NCI-H1930 (cell line): ENCODE measurements at regions not wholly inside any gene's neighbourhood (a gene's known extent, or its start where the extent isn't known, plus 50 kb on each side); places are given as distances from the start of the nearest gene placed in this dataset.

Experiments used
- DNase-seq, 2 experiments: peaks; one replicate each; lab custom pipeline; 2025; lab: John Stamatoyannopoulos, UW

DNA sequence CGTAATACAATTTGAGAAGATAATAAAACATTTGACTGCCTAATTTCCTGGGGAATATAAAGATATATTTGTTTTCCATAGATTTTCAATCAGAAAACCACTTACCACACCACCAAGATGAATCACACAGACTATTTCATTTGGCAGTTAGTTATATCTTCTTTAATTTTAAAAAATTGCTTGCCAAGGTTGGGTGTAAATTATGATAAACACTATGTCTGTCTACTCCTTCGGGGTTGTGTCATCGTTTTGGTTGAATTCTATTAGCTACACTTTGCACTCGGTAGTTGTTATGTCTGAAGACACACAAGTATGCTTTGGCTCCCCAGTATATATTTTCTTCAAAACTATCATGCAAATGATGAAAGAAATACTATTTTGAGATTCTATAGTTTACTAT, 594.8 kb upstream of the SEMA3D start:
- no peak for DNase-seq

- DNase-seq: no peak
These were observed 590.0 kb upstream of the SEMA3D start for GRCh38 chr7:85776691-85777345.

- DNase-seq: no peak
These were observed 588.6 kb upstream of the SEMA3D start for GRCh38 chr7:85775431-85775830.

GRCh38 chr7:85774986-85775385, 588.1 kb upstream of the SEMA3D start:
- DNase-seq: no peak

- DNase-seq: no peak
These were observed 586.4 kb upstream of the SEMA3D start for GRCh38 chr7:85773116-85773728.

- no peak for DNase-seq
These were observed 584.7 kb upstream of the SEMA3D start for GRCh38 chr7:85771516-85771915.

DNA sequence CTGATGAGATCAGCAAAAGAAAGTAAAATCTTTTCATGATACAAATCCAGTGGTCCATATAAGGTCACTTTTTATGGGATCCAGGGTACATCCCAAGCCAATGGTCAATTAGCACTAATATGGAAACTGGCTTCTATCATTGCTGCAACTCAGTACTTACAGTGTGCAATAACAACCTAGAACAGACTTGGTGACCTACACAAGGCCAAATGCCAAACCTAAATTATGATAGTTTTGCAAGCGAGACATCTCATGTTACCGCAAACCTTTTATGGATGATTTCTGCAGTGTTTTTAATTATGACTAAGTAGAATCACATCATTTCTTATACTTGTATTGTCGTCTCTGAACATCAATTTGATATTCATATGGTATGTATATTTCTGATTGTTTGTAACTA, 583.5 kb upstream of the SEMA3D start:
- no peak for DNase-seq

DNA sequence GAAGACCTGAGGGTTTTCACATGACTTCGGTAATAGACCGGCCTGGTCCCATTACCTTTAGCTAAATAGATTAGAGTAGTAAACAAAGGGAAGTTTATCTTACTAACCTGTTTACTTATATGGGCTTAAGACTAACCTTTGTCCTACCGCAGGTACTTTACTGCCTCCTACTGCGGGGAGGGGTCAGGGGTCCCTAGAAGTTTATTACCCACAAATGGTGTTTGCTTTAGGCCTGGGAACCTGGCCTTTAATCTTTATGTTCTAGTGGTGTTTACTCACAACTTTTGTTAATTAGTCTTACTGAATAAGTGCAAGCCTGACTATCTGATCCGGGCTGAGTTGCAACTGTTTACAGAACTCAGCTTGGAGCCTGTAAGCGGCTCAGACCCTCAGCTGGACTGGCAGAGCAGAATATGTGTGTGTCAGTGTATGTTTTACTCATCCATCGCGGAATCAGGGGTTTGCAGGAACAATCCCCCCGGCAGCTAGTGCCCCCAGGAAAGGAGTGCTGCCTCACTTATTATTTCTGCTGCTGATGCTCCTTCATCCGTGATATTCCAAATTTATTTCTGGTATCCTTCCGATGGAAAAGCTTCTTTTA, 578.9 kb upstream of the SEMA3D start:
- no peak for DNase-seq

DNA sequence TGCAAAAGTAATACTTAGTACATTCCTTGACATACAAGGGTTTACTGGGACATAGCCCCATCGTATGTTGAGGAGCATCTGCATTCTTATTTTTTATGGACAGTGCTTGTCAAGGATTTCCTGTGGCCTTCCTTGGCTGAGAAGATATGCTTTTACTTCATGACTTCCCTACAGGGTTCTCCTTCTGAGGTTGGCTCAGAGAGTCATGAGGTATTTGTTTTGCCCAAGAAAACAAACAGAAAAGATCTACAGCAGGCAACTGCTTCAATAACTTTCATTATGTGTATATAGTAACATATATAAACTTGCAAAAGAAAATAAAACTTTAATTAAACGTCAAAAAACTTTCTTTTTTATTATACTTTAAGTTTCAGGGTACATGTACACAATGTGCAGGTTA, 577.2 kb upstream of the SEMA3D start:
- no peak for DNase-seq

DNA sequence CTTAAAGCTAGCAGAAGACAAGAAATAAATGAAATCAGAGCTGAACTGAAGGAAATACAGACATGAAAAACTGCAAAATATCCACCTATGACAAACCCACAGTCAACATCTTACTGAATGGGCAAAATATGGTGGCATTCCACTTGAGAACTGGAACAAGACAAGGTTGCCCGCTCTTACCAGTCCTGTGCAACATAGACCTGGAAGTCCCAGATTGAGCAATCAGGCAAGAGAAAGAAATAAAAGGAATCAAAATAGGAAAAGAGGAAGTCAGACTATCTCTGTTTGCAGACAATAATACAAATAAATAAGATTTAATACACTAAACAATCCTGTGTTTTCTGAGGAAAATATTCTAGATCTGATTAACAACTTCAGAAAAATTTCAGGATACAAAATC, 570.5 kb upstream of the SEMA3D start:
- no peak for DNase-seq

DNA sequence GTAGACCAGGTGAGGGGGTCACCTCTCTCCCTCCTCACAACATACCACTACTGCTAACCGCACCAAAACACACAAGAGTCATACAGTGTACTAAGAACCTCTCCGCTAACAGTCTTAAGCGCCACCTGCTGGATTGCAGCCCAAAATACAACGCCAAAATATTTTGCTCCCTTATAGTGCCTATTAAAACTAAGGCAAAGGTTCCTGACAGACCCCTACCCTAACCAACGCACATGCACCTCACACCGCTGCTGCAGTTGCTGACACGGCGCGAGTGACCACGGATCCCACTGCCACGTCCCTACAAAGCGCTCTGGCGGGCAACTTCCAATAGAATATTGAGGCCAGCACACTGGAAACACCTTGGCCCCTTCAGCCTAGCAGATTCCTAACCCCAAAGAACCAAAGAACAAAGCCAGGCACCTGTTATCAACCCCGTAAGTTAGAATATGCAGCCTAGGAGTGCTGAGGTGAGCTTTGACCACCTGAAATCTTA, 563.6 kb upstream of the SEMA3D start:
- peak; percentile 25 to 59 for DNase-seq

DNA sequence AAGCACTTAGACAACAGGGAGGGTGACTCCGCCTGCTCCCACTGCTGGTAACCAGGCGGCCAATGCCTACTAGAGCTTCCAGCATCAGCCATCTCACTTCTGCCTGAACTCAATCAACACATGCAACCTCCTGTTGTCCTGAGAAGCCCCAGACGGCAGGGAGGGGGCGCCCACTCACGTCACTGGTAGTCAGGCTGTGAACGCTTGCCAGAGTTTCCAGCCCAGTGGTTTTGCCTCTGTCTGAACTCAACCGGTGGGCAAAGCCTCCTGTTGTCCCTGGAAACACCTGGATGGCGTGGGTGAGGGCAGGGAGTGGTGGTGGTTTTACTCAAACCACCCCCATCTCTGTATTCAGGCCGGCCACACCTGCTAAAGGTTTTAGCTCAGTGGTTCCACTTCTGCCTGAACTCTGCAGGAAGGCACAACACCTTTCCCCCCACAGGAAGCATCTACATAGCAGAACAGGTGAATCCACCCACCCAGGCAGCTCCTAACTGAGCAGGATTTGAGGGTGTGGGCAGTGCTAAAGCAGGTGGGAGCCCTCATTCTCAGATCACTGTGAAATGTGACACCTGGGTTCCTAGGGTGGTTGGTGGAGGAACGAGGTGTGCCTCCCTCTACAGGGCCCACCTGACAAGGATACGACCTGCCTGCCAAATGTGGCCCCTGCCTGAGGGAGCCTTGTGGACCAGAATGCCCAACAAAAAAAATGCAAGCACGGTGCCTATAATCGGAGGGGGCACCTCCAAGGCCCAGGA, 563.0 kb upstream of the SEMA3D start:
- DNase-seq: no peak

GRCh38 chr7:85748861-85749260, 562.0 kb upstream of the SEMA3D start:
- DNase-seq: no peak

GRCh38 chr7:85737426-85737825, 550.6 kb upstream of the SEMA3D start:
- DNase-seq: no peak

DNA sequence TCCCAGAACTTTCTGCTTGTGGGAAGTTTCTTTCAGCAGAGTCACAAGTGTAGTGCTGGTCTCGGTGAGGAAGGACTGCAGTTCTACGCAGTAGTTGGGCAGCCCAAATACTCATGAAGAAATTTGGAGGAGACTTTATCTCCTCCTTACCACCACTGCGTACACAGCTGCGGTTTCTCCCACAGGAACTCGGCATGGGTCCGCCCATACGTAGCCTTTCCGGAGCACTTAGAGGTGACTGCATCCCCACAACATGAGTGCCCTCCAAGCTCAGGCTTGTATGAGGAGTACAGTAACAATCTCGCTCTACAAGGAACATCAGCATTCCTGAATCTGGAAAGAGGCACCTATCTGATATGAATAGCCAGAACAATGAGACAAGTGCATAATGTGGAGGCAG, 549.2 kb upstream of the SEMA3D start:
- no peak for DNase-seq

DNA sequence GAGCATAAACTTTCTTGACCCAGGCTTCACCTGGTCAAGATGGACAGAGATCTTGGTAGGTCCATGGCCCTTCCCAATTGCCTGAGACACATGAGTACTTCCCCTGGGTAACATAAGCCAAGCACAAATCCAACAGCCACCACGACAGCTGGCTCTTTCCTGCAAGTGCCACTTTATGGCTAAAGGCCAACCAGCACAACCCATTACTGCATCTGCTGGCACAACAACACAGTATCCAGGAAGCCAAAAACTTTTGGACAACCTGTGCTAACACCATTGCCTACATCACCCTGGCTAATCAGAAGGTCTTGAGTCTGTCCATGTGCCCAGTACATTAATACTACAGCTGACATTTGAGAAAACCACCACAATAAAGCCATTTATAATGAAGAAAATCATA, 548.0 kb upstream of the SEMA3D start:
- DNase-seq: no peak

- no peak for DNase-seq
These were observed 546.5 kb upstream of the SEMA3D start for GRCh38 chr7:85733169-85733915.

DNA sequence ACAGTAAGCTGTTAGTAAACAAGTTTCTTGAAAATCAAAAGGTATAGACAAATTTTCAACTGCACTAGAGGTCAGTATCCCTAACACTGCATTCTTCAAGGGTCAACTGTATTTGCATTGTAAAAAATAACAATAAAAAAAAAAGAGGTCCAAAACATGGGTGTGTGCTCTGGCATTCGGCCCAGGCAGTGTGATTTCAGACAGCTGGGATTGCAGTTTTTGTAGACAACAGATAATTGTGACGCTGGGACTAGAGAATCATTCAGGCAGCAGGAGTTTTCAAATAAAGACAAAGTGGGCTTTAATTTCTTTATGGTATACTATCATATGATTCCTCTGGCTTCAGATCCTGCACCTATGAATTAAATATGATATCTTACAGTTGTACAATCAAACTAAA, 543.2 kb upstream of the SEMA3D start:
- no peak for DNase-seq

- DNase-seq: no peak
These were observed 538.2 kb upstream of the SEMA3D start for GRCh38 chr7:85725026-85725425.

GRCh38 chr7:85719981-85720953, 533.4 kb upstream of the SEMA3D start:
- no peak for DNase-seq

DNA sequence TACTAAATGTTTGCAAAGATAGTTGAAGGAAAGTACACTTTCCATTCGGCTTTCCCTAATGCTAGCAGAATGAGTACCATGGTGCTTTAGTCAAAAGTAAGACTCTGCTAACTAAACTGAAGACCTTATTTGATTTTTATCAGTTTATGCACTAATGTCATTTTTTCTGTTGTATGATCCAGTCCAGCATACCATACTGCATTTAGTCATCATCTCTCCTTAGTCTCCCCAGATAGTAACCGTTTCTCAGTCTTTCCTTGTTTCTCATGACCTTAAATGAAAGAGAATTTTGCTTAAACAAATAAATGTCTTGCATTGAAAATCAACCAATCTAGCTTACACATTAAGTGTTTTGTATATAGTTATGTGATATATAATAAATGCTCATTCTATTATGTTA, 529.5 kb upstream of the SEMA3D start:
- no peak for DNase-seq
